Limb (tissue), 2 donors: ENCODE measurements at regions not wholly inside any gene's neighbourhood (a gene's known extent, or its start where the extent isn't known, plus 50 kb on each side); places are given as distances from the start of the nearest gene placed in this dataset.
A peak's percentile ranks its signal among the peaks of the same experiment; 100 is the strongest.

ENCODE experiments used
- DNase-seq, 2 donors: peaks; one replicate each; pipeline ENCODE4 v3.0.0-alpha.2; 2016; ENCODE audit errors: extremely low spot score in 2 of 2

- DNase-seq = no peak
These were observed 327.1 kb downstream of the ZNF621 start for GRCh38 chr3:40851836-40852235.

GRCh38 chr3:40852712-40853111, 328.0 kb downstream of the ZNF621 start:
- DNase-seq = no peak

- no peak for DNase-seq
These were observed 328.7 kb downstream of the ZNF621 start for GRCh38 chr3:40853474-40853873.

- no peak for DNase-seq
These were observed 331.1 kb downstream of the ZNF621 start for GRCh38 chr3:40855871-40856270.

GRCh38 chr3:40858364-40859115, 333.8 kb downstream of the ZNF621 start:
- DNase-seq = no peak

GRCh38 chr3:40862946-40863345, 336.4 kb upstream of the CTNNB1 start:
- no peak for DNase-seq

- DNase-seq = no peak
These were observed 335.0 kb upstream of the CTNNB1 start for GRCh38 chr3:40864146-40864782.

- no peak for DNase-seq
These were observed 334.4 kb upstream of the CTNNB1 start for GRCh38 chr3:40864915-40865314.

- no peak for DNase-seq
These were observed 331.5 kb upstream of the CTNNB1 start for GRCh38 chr3:40867797-40868196.

- no peak for DNase-seq
These were observed 330.3 kb upstream of the CTNNB1 start for GRCh38 chr3:40869013-40869412.

- DNase-seq = no peak
These were observed 329.4 kb upstream of the CTNNB1 start for GRCh38 chr3:40869939-40870338.

GRCh38 chr3:40871394-40871793, 327.9 kb upstream of the CTNNB1 start:
- DNase-seq = no peak

GRCh38 chr3:40872258-40872920, 326.9 kb upstream of the CTNNB1 start:
- DNase-seq = no peak

- no peak for DNase-seq
These were observed 325.8 kb upstream of the CTNNB1 start for GRCh38 chr3:40873476-40873875.

- DNase-seq = no peak
These were observed 325.2 kb upstream of the CTNNB1 start for GRCh38 chr3:40873934-40874699.

- no peak for DNase-seq
These were observed 323.7 kb upstream of the CTNNB1 start for GRCh38 chr3:40875581-40875980.

- no peak for DNase-seq
These were observed 323.3 kb upstream of the CTNNB1 start for GRCh38 chr3:40876009-40876408.

GRCh38 chr3:40876496-40876895, 322.8 kb upstream of the CTNNB1 start:
- DNase-seq = no peak

- DNase-seq = peak; percentile 67 to 73
These were observed 321.5 kb upstream of the CTNNB1 start for GRCh38 chr3:40877631-40878463.

- no peak for DNase-seq
These were observed 320.8 kb upstream of the CTNNB1 start for GRCh38 chr3:40878464-40878905.

- no peak for DNase-seq
These were observed 313.9 kb upstream of the CTNNB1 start for GRCh38 chr3:40885430-40885829.
